Ovary (tissue), 3 donors: ENCODE measurements at regions not wholly inside any gene's neighbourhood (a gene's known extent, or its start where the extent isn't known, plus 50 kb on each side); places are given as distances from the start of the nearest gene placed in this dataset.

Source experiments
- POLR2A ChIP-seq: fragments of 450-650 bp; IDR thresholded peaks from one replicate; pipeline ENCODE4 v1.6.1; 2017; ENCODE audit warnings: antibody characterized with exemption, mild to moderate bottlenecking, moderate library complexity
- TF ChIP-seq, protein P1 (sequence below), 3 donors: fragments of 450-650 bp in 2 of 3; fragments of 200-600 bp in 1 of 3; IDR thresholded peaks; one replicate each; pipeline versions ENCODE4 v1.5.1 to v1.8.0; 2016 to 2022; ENCODE audit warnings: antibody characterized with exemption in 3 of 3, mild to moderate bottlenecking in 1 of 3
- donor health status: DM: no; HTN: no; CAD: no.

GRCh38 chr2:78908973-78909372 lies 116.5 kb upstream of the REG3G start:
- TF ChIP-seq, protein P1, sequence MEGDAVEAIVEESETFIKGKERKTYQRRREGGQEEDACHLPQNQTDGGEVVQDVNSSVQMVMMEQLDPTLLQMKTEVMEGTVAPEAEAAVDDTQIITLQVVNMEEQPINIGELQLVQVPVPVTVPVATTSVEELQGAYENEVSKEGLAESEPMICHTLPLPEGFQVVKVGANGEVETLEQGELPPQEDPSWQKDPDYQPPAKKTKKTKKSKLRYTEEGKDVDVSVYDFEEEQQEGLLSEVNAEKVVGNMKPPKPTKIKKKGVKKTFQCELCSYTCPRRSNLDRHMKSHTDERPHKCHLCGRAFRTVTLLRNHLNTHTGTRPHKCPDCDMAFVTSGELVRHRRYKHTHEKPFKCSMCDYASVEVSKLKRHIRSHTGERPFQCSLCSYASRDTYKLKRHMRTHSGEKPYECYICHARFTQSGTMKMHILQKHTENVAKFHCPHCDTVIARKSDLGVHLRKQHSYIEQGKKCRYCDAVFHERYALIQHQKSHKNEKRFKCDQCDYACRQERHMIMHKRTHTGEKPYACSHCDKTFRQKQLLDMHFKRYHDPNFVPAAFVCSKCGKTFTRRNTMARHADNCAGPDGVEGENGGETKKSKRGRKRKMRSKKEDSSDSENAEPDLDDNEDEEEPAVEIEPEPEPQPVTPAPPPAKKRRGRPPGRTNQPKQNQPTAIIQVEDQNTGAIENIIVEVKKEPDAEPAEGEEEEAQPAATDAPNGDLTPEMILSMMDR (IDR thresholded peaks at IDR 0.05) = no peak
- no peak for TF ChIP-seq POLR2A
